GM12874 (cell line): ENCODE measurements at regions not wholly inside any gene's neighbourhood (a gene's known extent, or its start where the extent isn't known, plus 50 kb on each side); places are given as distances from the start of the nearest gene placed in this dataset.
A peak's percentile ranks its signal among the peaks of the same experiment; 100 is the strongest.

Experiments used
- CTCF ChIP-seq: IDR thresholded peaks from 2 replicates; pipeline ENCODE4 v1.5.1; 2011; ENCODE audit warnings: low read depth, mild to moderate bottlenecking, control low read depth, low read length, moderate library complexity; ENCODE audit not compliant: insufficient read depth

- TF ChIP-seq CTCF, result no peak
These were observed 157.1 kb downstream of the TLE1 start for GRCh38 chr9:81532251-81532650.

DNA sequence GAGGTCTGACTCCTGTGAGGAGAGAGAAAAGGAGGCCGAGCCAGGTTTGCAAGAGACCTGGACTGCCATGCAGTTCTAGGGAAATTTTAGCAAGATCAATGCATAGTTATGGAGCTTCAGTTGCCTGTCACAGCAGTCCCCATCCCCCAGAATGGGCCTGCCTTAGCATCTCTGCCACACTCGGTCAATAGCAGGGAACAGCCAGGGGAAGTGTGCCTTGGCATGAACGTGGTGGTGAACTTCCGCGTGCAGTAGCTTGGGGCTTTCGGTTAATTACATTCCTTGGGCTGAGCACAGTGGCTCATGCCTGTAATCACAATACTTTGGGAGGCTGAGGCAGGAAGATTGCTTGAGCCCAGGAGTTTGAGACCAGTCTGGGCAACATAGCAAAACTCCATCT lies 157.8 kb downstream of the TLE1 start:
- no peak for TF ChIP-seq CTCF

GRCh38 chr9:81530846-81531245 lies 158.5 kb downstream of the TLE1 start:
- TF ChIP-seq CTCF, result no peak

GRCh38 chr9:81530310-81530810 lies 159.0 kb downstream of the TLE1 start:
- TF ChIP-seq CTCF, result no peak

DNA sequence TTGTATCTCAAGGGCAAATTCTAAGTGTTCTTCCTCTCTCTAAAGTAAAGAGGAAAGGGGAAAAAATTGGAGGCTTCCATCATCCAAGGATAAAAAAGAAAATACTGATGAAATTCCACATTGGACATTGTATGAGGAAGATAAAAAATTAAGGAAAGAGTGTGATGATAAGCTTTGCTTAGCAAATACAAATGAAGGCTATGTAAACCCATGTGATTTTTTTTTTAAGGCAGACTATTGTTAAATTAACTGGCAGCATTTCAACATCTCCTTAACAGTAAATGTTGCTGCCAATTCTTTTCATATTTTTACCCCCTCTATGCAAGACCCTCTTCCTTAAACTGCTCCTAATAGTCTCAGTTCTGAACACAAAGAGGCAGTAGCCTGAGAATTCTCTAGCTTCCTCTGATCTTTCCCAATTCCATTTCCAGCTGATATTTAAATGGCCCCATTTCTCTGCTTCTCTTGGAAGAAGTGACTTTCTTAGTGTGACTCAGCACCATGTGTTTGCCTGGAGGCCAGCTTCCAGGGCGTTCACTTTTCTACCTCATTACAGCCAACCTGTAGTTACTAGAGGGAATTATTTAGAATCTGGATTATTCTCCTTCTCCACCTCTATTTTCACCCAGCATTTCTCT lies 159.7 kb downstream of the TLE1 start:
- TF ChIP-seq CTCF, result no peak

DNA sequence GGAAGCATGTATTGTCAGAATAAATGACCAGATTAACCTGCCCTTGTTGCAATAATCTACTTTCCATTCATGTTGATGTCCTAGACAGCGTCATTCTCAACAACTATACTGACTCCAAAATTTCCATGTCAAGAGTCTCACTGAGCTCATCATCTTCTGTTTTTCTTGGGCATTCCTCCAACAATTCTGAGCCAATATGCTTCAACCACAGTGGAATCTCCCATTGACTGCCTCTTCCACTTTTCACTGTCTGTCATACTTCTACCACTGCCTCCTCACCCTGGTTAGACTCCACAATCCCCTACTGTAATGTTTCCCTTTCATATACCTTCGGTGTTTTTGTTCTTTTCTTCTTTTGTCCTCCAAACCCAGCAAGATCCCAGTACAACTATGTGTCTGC lies 162.8 kb downstream of the TLE1 start:
- TF ChIP-seq CTCF, result no peak

GRCh38 chr9:81522716-81523551 lies 166.4 kb downstream of the TLE1 start:
- TF ChIP-seq CTCF, result 0 out of 2 replicates have a peak, but pooled peaks have one; percentile 19
